Thoracic aorta (tissue), 2 donors: ENCODE measurements at regions not wholly inside any gene's neighbourhood (a gene's known extent, or its start where the extent isn't known, plus 50 kb on each side); places are given as distances from the start of the nearest gene placed in this dataset.

Experiments
- ATAC-seq: fragments of 150-250 bp; one replicate; pipeline ENCODE4 v1.8.0; 2017; ENCODE audit warnings: low read depth; ENCODE audit not compliant: insufficient number of reproducible peaks, low FRiP score
- DNase-seq: peaks from one replicate; pipeline ENCODE4 v3.0.0-alpha.2; 2020; ENCODE audit warnings: low spot score
- H3K27ac ChIP-seq, 2 donors: fragments of 200-600 bp; sonication (generic); 1 replicate in 1 of 2; 2 replicates in 1 of 2; pipeline ENCODE4 v1.5.1; 2016; ENCODE audit warnings: mild to moderate bottlenecking in 2 of 2, moderate library complexity in 2 of 2
- H3K27me3 ChIP-seq: fragments of 200-600 bp; sonication (generic); replicated peaks from 2 replicates; pipeline ENCODE4 v1.6.0; 2016; ENCODE audit warnings: mild to moderate bottlenecking; ENCODE audit not compliant: insufficient read depth
- H3K36me3 ChIP-seq: fragments of 200-600 bp; sonication (generic); one replicate; pipeline ENCODE4 v1.5.1; 2016
- H3K4me1 ChIP-seq, 2 donors: fragments of 200-600 bp; sonication (generic); 1 replicate in 1 of 2; 2 replicates in 1 of 2; pipeline versions ENCODE4 v1.5.1 to v1.6.0; 2016; ENCODE audit warnings: low read depth in 2 of 2, mild to moderate bottlenecking in 1 of 2; ENCODE audit not compliant: control insufficient read depth in 1 of 2
- H3K4me3 ChIP-seq: fragments of 200-600 bp; sonication (generic); 2 replicates; pipeline ENCODE4 v1.5.1; 2016; ENCODE audit warnings: mild to moderate bottlenecking
- H3K9me3 ChIP-seq: fragments of 200-600 bp; sonication (generic); 2 replicates; pipeline ENCODE4 v1.5.1; 2016
- CTCF ChIP-seq: fragments of 200-600 bp; sonication (generic); IDR thresholded peaks from one replicate; pipeline ENCODE4 v1.5.1; 2019; ENCODE audit warnings: antibody characterized with exemption

GRCh38 chr10:128627811-128628210 lies 501.6 kb upstream of the MKI67 start:
- no peak for TF ChIP-seq CTCF
- no peaks in the 10 kb centered on the region for H3K27me3 ChIP-seq
- H3K36me3 ChIP-seq: no peaks in the 10 kb centered on the region
- DNase-seq (no peak), ATAC-seq (no peak)
- no peak overlapping the region for H3K27ac ChIP-seq
- no peaks in the 10 kb centered on the region for H3K9me3 ChIP-seq
- no peak overlapping the region for H3K4me3 ChIP-seq
- H3K4me1 ChIP-seq: no peaks in the 10 kb centered on the region

- H3K4me1 ChIP-seq: no peaks in the 10 kb centered on the region
- no peak for DNase-seq
- no peak for TF ChIP-seq CTCF
- H3K9me3 ChIP-seq: no peaks in the 10 kb centered on the region
- no peak for ATAC-seq
- no peaks in the 10 kb centered on the region for H3K36me3 ChIP-seq
- no peak overlapping the region for H3K27ac ChIP-seq
- H3K27me3 ChIP-seq: no peaks in the 10 kb centered on the region
- no peak overlapping the region for H3K4me3 ChIP-seq
Measured at GRCh38 chr10:128628252-128628651, 502.0 kb upstream of the MKI67 start.

- no peak overlapping the region for H3K4me3 ChIP-seq
- no peak for ATAC-seq
- no peaks in the 10 kb centered on the region for H3K36me3 ChIP-seq
- no peaks in the 10 kb centered on the region for H3K4me1 ChIP-seq
- H3K27me3 ChIP-seq: no peaks in the 10 kb centered on the region
- H3K27ac ChIP-seq: no peak overlapping the region
- TF ChIP-seq CTCF: no peak
- no peak for DNase-seq
- no peaks in the 10 kb centered on the region for H3K9me3 ChIP-seq
Measured at GRCh38 chr10:128629111-128630096, 503.2 kb upstream of the MKI67 start.

- DNase-seq (no peak), ATAC-seq (no peak)
- Histone ChIP-seq H3K9me3 (no peaks in the 10 kb centered on the region), H3K4me3 (no peak overlapping the region), H3K36me3 (no peaks in the 10 kb centered on the region), H3K27me3 (no peaks in the 10 kb centered on the region), H3K4me1 (no peaks in the 10 kb centered on the region), H3K27ac (no peak overlapping the region)
- no peak for TF ChIP-seq CTCF
Measured at GRCh38 chr10:128630787-128631252, 504.6 kb upstream of the MKI67 start.

- no peaks in the 10 kb centered on the region for H3K36me3 ChIP-seq
- no peak for TF ChIP-seq CTCF
- no peak overlapping the region for H3K4me3 ChIP-seq
- H3K4me1 ChIP-seq: no peaks in the 10 kb centered on the region
- no peak for ATAC-seq
- no peak for DNase-seq
- no peaks in the 10 kb centered on the region for H3K27me3 ChIP-seq
- H3K27ac ChIP-seq: no peak overlapping the region
- no peaks in the 10 kb centered on the region for H3K9me3 ChIP-seq
Measured at GRCh38 chr10:128631801-128632241, 505.6 kb upstream of the MKI67 start.
